GM19238 (cell line): ENCODE measurements at regions not wholly inside any gene's neighbourhood (a gene's known extent, or its start where the extent isn't known, plus 50 kb on each side); places are given as distances from the start of the nearest gene placed in this dataset.

Experiments used
- DNase-seq: peaks from one replicate; pipeline ENCODE4 v3.0.0; 2011; ENCODE audit warnings: low spot score; ENCODE audit not compliant: insufficient read length

DNA sequence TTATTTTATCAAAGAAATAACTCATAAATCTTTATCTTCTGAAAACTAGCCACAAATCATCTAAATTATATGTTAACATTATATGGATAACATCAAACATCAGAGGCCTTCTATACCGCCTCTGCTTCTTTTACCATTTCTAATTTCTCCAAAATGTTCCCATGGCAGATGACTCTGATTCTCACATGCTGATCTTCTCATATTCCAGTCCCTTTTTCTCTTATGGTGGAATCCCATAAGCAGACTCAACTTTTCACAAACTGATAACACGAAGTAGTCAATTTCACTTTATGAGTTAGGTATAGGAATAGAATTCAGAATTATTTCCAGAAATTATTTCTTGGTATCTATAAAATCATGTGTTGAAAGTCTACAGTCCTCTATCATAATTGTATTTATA lies 212.3 kb downstream of the ENC1 start:
- DNase-seq = no peak

DNA sequence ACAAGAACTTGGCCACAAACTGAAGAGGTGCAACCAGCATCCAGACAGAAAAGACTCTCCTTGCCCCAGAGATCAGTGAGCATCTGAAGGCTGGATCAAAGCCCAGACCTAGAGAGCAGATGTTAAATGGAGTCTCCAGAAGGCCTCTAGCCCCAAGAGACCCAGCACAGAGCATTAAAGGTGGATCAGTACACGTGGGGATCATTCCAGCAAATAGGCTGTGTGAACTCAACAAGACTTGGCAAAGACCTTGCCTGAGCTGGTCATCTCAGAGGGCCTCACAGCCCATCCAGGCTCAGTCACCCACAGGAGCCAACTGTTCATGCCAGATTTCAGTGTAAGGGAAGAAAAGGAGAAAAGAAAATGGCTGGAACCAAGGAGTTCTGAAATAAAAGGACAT lies 214.0 kb downstream of the ENC1 start:
- no peak for DNase-seq

- DNase-seq = no peak
Measured at GRCh38 chr5:74424162-74424868, 216.2 kb downstream of the ENC1 start.

DNA sequence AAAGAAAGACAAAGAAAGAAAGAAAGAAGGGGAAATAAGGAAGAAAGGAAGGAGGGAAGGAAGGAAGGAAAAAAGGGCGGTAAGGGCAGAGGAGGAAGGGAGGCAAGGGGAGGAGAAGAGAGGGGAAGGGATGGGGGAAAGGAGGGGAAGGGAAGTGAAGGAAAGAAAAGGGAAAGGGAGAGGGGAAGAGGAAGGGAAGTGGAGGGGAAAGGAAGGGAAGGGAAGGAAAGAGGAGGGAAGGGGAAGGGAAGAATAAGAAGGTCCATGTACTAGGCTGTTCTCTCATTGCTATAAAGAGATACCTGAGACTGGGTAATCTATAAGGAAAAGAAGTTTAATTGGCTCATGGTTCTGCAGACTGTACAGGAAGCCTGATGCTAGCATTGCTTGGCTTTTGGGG lies 217.1 kb downstream of the ENC1 start:
- no peak for DNase-seq

GRCh38 chr5:74422671-74423070 lies 217.9 kb downstream of the ENC1 start:
- no peak for DNase-seq

DNA sequence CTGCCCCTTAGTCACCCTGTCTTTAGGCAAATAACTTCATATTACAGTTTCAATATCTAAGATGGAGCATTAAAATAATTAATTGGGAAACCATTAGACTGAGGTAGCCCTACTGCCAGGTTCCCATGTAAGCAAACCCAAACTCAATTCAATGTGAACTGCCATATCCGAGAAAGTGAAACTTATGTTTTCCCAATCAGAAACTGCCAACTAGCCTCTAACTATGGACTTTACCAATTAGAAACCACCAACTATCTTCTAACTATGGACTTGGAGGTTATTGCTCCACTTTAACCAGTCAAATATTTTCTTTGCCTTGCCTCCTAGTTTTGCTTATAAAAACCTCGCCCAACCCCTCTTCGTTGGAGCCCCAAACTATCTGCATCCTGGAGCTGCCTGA lies 218.5 kb downstream of the ENC1 start:
- no peak for DNase-seq

DNA sequence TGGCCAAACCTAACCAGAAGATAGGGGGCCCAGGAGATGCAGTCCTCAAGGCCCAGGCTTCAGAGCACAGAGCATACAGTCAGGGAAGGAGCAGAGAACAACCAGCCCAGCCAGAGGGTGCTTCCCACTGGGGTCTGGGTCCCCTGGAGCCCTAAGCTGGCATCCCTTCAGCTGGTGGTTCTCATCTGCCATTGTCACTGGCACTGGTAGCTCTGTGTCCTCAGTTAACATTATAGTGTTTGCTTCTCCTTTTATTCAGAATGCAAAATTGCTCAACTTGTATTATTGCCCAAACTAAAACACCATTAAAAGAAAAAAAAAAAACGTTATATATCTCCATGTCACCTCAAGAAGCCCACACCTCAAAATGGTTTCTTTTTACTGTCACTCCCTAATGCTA lies 219.2 kb downstream of the ENC1 start:
- no peak for DNase-seq

GRCh38 chr5:74420947-74421346 lies 219.6 kb downstream of the ENC1 start:
- DNase-seq = no peak

DNA sequence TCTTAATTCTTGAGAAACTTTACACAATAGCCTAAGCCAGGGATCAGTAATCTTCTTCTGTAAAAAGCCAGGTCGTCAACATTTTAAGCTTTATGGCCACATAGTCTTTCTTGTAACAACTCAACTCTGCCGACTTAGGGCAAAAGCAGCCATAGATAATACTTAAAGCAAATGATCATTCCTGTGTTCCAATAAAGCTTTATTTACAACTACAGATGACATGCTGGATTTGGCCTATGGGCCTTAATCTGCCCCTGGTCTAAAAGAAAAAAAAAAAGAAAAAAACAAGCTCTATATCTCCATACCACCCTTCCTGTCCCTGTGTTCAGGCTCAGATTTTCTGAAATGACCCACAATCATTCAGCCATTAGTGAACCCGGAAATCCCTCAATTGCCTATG lies 220.3 kb downstream of the ENC1 start:
- no peak for DNase-seq

- no peak for DNase-seq
Measured at GRCh38 chr5:74419468-74419867, 221.1 kb downstream of the ENC1 start.

GRCh38 chr5:74418709-74419108 lies 221.8 kb downstream of the ENC1 start:
- no peak for DNase-seq

- DNase-seq = no peak
Measured at GRCh38 chr5:74418261-74418660, 222.3 kb downstream of the ENC1 start.

GRCh38 chr5:74415695-74416102 lies 224.8 kb downstream of the ENC1 start:
- DNase-seq = no peak

- no peak for DNase-seq
Measured at GRCh38 chr5:74414228-74414627, 226.3 kb downstream of the ENC1 start.

DNA sequence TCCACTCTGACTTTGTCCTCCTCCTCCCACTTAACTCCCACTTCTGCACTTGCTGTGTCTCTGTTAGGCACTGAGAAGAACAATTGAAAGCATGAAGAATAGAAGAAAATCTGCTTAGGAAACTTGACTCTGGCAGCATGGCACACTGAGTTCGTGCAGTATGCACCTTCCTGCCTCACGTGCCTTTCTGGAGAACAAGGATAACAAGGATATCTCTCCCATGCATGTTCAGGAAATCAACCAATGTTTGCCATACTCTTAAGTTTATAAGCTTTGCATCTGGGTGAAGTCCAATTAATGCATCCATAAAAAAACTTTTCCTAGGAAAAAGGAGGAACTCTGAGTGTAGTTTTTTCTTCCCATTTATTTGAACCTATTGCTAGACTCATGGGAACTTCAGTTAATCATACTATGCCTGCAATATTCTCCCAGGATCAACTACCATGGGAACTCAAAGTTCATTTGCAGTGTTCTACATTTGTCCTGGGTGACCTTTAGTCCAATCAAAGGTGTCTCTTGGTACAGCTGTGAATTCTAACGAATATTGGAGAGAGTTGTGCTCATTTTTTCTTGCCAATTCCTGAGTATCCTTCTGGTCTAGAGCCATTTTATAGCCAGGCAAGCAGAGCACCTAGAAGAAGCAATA lies 227.0 kb downstream of the ENC1 start:
- no peak for DNase-seq

DNA sequence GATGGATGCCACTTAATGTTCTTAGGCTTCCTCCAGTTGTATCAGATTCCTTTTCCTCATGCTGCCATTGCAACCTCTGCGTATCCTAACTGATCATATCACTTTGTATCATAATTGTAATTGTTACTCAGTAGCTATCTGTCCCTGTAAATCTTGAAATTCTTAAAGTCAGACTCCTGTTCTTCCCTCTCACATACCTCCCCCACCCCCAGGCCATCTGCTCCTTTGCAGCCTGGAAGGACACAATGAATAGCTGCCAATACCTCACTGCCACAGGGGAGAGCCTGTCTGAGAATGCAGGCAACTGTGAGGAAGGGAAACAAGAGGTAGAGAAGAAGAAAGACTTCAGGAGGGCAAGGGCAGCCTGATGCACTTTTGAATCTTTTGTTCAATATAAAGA lies 228.5 kb downstream of the ENC1 start:
- DNase-seq = no peak

DNA sequence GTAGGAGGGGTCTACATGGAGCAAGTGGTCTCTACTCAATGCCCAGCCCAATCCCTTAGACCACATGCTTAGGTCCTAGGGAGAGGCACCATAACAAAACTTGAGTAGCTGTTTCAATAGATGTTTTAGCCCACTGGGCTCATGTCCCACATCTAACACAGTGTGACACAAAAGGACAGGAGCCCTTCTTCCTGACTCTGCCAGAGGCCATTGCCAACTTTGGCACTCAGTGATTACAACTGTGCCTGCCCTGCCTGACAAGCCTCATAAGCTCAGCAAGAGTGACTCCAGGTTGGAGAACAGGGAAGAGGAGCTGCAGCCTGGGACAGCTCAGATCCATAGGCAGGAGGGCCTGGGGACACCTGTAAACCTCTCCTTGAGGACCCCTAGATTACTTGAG lies 230.8 kb downstream of the ENC1 start:
- no peak for DNase-seq

GRCh38 chr5:74409166-74409706 lies 231.3 kb downstream of the ENC1 start:
- no peak for DNase-seq

DNA sequence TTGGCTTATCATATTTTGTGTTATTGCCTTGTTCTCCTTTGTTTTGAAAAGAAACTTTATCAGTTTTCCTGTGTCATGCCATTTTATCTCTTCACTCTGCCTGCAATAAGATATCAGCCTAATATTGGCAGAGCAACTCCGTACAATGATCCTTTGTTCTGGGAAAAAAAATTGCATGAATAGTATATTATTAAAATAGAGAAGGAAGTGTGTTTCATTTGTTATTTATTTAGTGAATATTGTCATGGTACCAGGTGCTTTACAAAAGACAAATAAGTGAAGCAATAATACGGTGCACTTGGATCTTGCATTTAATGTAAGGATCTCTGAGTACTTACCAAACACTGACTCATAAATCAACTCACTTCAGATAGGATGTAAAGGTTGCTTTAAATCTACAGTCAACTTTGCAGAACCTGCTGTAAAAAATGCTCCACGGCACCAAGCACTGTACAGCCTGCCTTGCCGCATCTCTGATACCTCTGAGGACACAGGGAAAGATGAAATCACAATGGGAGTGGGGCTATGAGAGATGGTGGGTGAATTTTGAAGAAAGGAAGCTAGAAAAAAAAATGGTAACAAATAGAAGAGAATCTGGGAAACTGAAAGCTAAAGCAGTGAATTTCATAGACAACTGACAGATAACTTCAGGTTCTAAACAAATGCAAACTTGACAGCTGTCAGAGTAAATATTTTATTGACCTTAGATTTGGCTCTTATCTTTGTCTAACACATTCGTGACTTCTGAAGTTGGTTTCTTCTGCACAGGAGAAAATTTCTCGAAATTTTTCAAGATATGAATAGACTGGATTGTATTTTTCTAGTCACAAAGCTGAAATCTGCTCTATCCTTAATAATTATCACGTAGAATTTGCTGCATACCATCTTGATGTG lies 232.1 kb downstream of the ENC1 start:
- DNase-seq = no peak

- DNase-seq = no peak
Measured at GRCh38 chr5:74407701-74408100, 232.8 kb downstream of the ENC1 start.

GRCh38 chr5:74406844-74407243 lies 233.7 kb downstream of the ENC1 start:
- no peak for DNase-seq

DNA sequence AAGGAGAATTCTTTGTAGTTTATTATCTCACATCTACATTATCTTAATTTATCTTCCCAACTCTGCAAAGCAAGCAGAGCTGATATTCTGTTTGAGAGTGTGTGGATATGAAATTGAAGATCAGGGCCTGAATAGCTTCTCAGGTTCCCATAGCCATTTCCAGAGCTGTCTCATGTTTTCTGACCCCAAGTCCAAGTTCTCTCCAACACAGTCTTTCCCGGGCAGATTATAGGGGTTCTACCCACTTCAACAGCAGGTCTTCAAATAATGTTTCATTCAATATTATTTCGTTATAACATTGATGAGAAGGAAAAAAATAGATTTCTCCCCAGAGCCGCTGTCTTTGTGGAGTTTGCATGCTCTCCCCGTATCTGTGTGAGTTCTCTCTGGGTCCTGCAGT lies 234.9 kb downstream of the ENC1 start:
- no peak for DNase-seq
